ENCODE measurements at regions not wholly inside any gene's neighbourhood (a gene's known extent, or its start where the extent isn't known, plus 50 kb on each side); places are given as distances from the start of the nearest gene placed in this dataset.
"Not testable (repeated sequence)": the region's sequence is repeated elsewhere in the genome, so short reads cannot be mapped to it uniquely, and the experiment has no call there.

- DNase-seq (ENCODE audit: low read depth in 2 of 2): no peak
Measured at GRCh38 chr9:102506406-102506805, 488.7 kb upstream of the CYLC2 start.

DNA sequence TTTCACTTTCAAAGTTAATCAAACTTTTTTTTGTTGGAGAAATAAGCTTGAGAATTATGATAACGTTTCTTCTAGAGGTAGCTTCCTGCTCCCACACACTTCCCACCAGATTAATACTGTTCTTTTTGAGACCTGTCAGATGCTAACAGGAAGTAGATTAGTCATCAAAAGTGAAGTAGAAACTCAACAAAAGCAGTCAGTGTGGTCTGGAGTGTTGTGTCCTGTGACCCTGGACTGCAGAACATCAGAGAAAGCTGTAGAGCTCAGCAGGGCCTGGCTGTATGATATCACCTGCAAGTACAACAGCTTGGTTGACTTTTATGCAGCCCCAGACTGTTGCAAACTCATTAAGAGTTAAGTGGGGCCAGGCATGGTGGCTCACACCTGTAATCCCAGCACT lies 495.7 kb upstream of the CYLC2 start:
- no peak for DNase-seq (ENCODE audit: low read depth in 2 of 2)

GRCh38 chr9:102497709-102498108 lies 497.4 kb upstream of the CYLC2 start:
- DNase-seq (ENCODE audit: low read depth in 2 of 2): no peak

DNA sequence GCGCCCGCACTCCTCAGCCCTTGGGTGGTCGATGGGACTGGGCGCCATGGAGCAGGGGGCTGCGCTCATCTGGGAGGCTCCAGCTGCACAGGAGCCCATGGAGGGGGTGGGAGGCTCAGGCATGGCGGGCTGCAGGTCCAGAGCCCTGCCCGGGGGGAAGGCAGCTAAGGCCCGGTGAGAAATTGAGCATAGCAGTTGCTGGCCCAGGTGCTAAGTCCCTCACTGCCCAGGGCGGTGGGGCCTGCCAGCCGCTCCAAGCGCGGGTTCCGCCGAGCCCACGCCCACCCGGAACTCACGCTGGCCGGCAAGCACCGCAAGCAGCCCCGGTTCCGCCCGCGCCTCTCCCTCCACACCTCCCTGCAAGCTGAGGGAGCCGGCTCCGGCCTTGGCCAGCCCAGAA lies 508.2 kb upstream of the CYLC2 start:
- DNase-seq (ENCODE audit: low read depth in 2 of 2): not testable (repeated sequence)

DNA sequence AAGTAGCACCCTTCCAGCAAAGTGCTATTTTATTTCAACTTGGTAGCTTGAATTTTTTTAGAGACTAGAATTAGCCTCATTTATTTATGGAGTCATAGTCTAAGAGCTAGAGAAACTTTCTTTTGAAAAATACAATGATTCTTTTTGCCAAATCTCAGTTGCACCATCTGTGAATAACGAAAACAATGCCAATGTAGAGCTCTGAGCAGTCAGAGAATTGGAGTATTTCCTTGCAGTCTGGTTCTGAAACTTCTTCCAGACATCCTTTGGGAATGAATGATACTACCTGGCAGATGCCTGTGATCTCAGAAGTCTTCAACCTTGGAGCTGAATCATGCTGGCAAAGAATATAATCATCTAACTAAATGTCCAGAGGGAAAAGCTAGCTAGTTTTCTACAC lies 511.5 kb upstream of the CYLC2 start:
- no peak for DNase-seq (ENCODE audit: low read depth in 2 of 2)

DNA sequence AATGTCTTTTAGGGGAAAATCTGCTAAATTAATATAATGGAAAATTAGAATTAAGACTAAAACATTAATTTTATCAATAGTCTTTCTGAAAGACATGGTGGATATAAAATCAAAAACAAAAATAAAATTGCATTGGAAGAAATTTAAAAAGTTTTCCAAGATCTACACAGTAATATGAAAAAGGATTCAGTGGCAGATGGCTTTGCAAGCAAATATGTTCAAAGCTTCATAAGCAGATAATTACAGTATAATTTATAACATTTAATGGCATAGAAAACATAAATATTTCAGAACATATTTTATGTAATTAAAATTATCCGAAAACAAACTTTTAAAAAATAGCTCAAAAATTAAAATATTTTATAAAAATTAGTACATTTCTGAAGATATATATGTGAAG lies 512.4 kb upstream of the CYLC2 start:
- no peak for DNase-seq (ENCODE audit: low read depth in 2 of 2)

DNA sequence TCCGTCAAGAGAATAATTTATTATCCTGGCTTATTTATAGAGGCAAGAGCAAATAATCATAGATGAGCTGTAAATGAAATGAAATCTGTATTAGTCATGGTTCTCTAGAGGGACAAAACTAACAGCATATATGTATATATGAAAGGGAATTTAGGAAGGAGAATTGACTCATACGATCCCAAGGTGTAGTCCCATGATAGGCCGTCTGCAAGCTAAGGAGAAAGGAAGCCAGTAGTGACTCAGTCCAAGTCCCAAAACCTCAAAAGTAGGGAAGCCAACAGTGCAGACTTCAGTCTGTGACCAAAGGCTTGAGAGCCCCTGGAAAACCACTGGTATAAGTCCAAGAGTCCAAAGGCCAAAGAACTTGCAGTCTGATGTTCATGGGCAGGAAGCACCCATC lies 515.9 kb upstream of the CYLC2 start:
- DNase-seq (ENCODE audit: low read depth in 2 of 2): no peak

DNA sequence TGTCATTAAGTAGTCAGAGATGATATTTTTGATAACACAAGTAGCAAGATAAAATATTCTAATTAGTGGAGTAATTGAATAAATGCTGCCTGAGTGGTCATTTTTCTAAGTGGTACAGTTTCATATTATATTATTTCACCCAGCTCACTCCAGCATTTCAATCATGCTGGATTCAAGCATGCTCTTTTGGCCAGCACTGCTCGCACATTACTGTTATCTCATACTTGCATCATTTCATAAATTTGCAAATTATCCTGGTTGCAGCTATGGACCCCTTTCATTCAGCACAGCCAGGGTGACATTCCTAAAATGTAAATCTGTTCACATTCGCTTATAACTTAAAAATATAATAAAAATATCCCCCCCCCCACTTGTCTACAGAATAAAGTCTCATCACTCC lies 520.8 kb upstream of the CYLC2 start:
- DNase-seq (ENCODE audit: low read depth in 2 of 2): no peak

DNA sequence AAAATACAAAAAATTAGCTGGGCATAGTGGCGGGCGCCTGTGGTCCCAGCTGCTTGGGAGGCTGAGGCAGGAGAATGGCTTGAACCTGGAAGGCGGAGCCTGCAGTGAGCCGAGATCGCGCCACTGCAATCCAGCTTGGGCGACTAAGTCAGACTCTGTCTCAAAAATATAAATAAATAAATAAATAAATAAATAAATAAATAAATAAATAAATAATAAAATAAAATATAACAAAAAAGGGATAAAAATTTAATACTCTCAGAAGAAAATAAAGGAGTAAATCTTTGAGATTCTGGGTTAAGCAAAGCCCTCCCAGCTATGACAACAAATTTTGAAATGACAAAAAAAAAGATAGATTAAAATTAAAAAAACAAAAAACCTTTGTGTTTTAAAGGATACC lies 525.7 kb upstream of the CYLC2 start:
- not testable (repeated sequence) for DNase-seq (ENCODE audit: low read depth in 2 of 2)

DNA sequence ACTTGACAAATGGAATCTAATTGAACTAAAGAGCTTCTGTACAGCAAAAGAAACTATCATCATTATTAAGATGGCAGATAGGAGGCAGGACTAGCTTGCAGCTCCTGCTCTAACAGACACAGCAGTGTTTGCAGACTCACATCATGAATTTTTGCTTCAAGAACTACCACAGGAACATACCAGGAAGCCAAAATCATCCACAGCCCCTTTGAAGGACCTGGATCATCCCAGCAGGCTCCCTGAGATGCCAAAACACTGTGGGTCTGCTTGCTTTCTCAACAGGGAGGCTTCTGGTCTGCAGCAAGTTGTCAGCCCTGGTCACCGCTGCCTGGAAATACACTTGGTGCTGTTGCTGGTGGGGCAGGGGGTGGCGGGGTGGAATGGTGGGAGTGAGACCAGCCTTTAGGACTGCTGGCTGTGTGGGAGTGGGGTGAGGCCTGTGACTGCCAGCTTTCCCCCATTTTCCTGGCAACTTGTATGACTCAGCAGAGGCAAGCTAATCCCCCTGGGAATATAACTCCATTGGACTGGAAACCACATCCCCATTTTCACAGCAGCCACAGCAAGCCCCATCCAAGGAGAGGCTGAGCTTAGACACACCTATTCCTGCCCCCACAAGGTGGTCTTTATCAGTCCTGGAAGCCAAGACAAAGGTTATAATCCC lies 533.8 kb upstream of the CYLC2 start:
- DNase-seq (ENCODE audit: low read depth in 2 of 2): no peak

- DNase-seq (ENCODE audit: low read depth in 2 of 2): no peak
Measured at GRCh38 chr9:102459828-102460227, 535.3 kb upstream of the CYLC2 start.

DNA sequence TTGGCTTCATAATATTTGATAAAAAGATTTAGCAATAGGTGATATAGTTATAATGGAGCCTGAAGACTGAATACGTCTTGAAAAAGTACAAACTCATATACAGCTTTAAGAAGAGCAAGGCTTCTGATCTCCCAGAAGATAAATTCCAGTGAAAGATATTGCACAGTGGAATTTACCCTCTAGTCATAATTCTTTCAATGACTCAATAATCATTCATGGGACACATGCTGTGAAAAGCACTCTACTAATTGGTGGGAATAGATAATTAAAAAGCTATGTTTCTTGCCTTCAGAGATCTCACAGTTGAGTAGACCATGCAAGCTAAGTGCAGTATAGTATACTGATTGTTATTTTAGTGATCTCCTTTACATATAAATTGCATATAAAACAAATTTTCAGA lies 538.6 kb upstream of the CYLC2 start:
- no peak for DNase-seq (ENCODE audit: low read depth in 2 of 2)

DNA sequence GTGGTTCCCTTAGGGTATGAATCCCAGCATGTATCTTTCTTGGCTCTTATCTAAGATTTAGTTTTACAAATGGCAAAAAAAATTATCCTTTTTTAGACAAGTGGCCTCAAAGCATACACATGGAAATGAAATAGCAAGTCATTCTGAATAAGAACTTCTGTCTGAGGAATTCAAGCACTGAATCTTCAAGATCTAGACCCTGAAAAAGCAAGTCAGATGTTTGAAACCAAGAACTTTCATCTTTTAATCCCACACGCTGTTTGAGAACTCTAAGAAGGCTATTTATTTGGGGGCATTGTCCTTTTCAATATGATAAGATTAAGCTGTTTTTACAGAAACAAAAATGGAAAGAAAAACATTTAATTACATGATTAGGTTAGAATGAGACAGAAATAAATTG lies 549.2 kb upstream of the CYLC2 start:
- no peak for DNase-seq (ENCODE audit: low read depth in 2 of 2)

DNA sequence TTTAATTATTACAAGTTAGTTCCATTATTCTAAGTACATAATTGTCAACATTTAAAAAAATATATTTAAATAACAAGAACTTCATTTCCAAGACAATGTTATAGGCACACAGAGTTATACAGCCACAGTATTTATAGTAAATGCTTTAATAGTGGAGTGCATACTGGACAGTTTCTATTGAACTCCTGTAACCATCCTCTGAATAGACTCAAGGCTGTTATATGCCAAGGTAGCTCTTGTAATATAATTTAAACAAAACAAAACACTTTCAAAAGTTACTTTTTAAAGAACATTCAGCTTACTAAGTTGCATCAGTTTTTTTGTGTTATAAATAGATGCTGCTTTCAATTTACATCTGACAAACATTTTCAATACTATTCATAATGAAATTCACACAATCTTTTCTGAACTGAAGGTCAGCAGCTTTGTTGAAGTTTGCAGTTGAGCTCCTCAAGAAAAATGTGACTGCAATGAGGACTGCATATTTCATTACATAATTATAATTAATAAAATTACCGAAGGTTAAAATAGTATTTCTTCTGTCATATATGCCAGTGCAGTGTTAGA lies 549.9 kb upstream of the CYLC2 start:
- DNase-seq (ENCODE audit: low read depth in 2 of 2): no peak

DNA sequence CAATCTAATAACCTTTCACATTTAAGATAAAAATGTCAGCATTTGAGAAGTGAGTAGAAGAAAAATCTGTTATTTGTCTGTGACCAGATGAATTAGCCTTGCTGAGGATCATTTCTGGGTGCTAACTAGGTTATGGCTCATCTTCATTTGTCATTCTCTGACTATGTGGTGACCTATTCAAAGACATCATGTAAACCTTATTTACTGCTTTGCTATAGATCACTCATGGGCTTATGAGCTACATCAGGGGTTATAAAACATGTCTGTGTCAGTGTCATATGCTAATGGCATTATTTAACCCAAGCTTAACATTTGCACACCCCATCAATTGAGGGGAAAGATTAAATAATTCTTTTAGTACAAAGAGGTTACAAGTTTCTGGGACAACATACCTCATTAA lies 555.5 kb upstream of the CYLC2 start:
- no peak for DNase-seq (ENCODE audit: low read depth in 2 of 2)

- not testable (repeated sequence) for DNase-seq (ENCODE audit: low read depth in 2 of 2)
Measured at GRCh38 chr9:102436599-102436998, 558.5 kb upstream of the CYLC2 start.

DNA sequence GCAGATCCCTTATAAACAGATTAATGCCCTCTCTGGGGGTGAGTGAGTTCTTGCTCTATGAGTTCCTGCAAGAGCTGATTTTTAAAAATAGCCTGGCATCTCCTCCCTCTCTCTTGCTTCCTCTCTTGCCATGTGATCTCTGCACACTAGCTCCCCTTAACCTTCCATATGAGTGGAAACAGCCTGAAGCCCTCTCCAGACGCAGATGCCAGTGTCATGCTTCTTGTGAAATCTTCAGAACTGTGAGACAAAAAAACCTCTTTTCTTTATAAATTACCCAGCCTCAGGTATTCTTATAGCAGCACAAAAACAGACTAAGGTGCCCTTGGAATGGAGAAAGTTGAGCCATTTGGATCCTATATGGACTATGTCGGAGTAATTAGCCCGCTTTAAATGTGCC lies 559.7 kb upstream of the CYLC2 start:
- DNase-seq (ENCODE audit: low read depth in 2 of 2): no peak

DNA sequence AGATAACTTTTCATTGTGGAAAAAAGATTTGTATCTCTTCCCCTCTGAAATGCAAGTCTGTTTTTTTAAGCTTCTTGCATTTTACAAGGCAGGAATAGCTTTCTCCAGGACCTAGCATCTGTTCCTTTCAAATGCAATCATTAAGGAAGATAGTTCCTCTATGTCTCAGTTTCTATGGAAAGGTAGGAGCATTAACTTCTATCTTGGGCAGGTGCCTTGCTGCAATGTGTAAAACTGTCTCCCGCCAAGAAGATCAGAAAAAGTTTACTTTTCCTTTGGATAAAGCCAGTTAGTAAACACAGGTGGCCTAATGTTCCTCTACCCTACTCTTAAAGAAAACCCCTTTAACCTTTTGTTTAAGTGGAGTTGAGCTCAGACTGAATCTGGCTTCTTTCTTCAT lies 560.6 kb upstream of the CYLC2 start:
- no peak for DNase-seq (ENCODE audit: low read depth in 2 of 2)

GRCh38 chr9:102428305-102428704 lies 566.8 kb upstream of the CYLC2 start:
- no peak for DNase-seq (ENCODE audit: low read depth in 2 of 2)

GRCh38 chr9:102416251-102416650 lies 578.9 kb upstream of the CYLC2 start:
- DNase-seq (ENCODE audit: low read depth in 2 of 2): not testable (repeated sequence)

GRCh38 chr9:102405218-102405867 lies 589.8 kb upstream of the CYLC2 start:
- DNase-seq (ENCODE audit: low read depth in 2 of 2): no peak

DNA sequence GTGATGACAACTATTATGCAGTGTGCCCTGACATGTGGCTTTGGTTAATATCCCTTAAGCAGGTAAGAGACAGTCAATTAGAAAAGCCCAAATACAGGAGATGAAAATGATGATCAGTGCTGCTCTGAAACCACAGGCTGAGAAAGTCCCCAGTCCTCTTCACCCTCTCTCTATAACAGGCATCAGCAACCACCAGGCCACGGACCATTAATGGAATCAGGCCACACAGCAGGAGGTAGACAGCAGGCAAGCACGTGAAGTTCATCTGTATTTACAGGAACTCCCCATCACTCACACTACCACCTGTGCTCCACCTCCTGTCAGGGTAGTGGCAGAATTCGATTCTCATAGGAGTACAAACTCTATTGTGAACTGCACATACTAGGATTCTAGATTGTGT lies 591.6 kb upstream of the CYLC2 start:
- no peak for DNase-seq (ENCODE audit: low read depth in 2 of 2)

- DNase-seq (ENCODE audit: low read depth in 2 of 2): no peak
Measured at GRCh38 chr9:102398205-102398604, 596.9 kb upstream of the CYLC2 start.

- not testable (repeated sequence) for DNase-seq (ENCODE audit: low read depth in 2 of 2)
Measured at GRCh38 chr9:102385620-102386019, 609.5 kb upstream of the CYLC2 start.

All from stimulated activated CD4-positive, alpha-beta T cell treated with anti-CD3 and anti-CD28 coated beads, Interleukin-4, amount 100 ng/mL, for 48 hours (primary cell).